ENCODE measurements at regions not wholly inside any gene's neighbourhood (a gene's known extent, or its start where the extent isn't known, plus 50 kb on each side); places are given as distances from the start of the nearest gene placed in this dataset.
"Not testable (repeated sequence)": the region's sequence is repeated elsewhere in the genome, so short reads cannot be mapped to it uniquely, and the experiment has no call there.

DNA sequence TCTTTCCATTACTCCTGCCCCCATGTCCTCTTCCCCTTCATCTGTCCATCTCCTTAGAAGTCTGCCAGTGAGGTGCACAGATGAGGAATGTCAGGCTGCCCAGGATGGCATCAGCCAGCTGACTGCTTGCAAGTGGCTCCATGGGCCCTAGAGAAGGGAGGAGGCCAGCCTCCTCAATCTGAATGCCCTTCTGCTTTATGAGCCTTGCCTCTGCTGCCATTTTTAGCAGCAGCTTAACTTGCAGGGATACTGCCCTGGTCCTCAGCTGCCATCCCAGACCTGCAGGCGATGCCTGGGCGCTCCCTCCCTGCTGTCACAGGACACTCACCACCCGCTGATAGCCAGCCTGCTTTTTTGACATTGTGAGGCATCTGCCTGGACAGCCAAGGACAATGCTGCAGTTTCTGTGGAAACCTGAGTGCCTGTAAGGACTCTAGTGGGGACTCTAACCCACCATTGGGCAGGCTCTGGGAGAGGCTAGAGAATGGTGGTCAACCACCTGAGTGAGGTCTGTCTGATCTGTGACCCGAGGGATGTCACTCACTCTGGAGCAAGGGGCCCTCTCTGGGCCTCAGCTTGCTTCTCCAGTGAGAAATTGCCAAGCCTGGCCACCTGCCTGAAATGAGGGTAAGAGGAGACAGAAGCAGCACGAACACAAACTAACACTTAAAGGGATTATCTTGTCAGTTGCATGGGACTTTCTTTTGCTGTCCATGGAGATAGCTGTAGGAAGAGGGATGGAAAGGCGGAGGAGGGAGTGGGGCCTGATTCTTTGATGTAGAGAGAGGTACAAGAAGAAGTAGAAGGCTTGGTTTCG, 185.0 kb downstream of the MIS18A start:
- no peak for DNase-seq (ENCODE audit: low spot score)

GRCh38 chr21:32090956-32091355, 187.9 kb downstream of the MIS18A start:
- DNase-seq (ENCODE audit: low spot score) = no peak

DNA sequence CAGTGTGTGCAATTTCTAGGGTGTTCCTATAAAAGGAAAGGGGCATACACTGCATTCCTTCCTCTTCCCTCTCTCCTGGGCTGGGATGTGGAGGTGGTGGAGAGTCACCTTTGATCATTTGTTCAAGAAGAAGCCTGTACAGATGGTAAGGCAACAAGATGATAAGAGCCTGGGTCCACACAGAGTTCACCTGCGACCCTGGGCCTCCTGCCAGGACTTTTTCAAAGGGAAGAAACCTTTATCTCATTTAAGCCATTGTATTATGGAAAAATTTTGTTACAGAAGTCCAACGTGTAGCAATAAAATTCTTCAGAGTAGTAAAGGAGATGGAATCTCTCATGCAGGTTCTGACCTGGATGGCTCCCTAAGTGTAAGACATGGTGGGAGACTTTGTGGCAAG, 189.1 kb downstream of the MIS18A start:
- DNase-seq (ENCODE audit: low spot score) = no peak

- no peak for DNase-seq (ENCODE audit: low spot score)
These were observed 190.4 kb downstream of the MIS18A start for GRCh38 chr21:32088471-32088870.

DNA sequence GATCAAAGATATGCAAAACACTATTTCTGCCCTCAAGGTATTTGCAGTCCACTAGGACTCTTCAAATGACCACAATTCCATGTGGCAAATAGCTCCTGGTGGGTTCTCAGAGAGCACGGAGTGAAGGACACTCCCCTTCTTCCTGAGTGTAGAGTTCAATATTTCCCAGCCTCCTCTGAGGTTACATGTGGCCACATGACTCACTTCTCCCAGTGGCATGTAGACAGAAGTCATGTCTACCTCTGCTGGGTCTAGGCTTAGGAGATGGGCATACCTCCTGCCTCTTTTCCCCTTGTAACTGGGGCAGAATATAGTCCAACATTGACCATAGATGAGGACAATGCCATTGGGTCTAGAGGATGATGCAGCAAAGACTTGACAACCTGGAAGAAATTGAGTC, 191.4 kb downstream of the MIS18A start:
- no peak for DNase-seq (ENCODE audit: low spot score)

DNA sequence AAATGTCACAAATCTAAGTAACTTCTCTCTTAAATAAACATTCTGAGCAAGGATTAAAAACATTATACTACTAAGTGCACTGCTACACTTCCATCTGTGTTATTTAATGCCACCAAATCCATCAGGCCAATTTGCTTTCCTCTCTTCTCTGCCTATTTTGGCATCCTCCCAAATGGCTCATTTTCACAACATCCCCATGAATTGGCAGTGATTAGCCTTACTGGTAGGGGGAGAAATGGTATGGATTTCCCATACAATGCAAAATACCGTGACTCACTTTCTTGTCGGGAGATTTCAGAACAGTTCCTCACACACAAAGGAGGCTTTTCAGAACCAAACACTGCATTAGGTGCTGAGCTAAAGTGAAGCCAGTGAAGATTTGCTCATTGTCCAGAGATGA, 195.7 kb downstream of the MIS18A start:
- no peak for DNase-seq (ENCODE audit: low spot score)

DNA sequence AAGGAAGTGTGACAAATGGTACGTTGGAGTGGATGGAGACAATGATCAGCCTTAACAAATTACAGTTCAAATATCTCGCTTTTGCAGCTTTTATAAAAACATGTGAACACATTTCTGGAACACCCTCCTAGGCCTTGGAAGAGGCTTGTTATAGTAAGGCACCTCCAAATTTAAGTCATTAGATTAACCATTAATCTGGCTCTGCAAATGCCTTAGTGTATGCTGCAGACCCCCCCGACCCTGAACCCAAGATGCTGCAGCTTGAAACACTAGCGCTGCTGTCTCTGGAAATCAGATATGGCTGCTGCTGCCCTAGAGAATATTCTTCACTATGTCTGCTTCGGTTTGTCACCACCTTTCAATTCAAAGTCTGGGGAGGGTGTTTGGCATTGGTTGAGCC, 196.4 kb downstream of the MIS18A start:
- no peak for DNase-seq (ENCODE audit: low spot score)

DNA sequence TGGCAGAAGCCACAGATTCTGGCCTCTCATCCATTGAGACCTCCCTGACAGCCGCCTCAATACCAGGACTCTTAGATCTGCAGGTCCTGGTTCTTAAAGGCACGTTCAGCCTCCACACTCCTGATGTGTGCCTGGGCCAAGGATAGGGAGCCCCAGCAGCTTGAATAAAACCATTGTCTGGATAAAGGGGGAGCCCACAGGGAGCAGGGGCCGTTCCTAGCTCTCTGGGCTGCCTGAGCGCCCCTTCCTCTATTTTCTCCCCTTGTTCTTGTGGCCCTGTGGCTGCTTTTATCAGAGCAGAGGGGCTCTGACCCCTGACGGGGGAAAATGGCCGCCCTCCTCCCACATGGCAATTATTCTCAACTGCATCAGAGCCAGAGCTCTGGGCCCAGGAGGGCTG, 200.8 kb downstream of the HUNK start:
- no peak for DNase-seq (ENCODE audit: low spot score)

DNA sequence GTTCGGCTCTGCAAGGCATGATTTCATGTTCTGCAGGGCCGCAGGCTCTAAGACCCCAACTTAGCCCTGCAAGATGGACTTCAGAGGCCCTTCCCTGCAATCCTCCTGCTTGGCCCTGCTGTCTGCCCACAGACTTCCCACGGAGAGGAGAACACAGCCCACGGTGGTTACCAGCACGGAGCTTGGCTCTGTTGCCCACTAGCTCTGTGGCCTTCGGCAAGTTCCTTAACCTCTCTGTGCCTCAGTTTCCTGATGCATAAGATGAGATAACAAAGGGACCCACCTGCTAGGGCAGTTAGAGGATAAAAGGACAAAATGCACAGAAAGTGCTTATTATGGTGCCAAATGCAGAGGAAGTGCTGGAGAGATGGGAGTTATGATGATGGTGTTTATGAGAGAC, 200.4 kb downstream of the HUNK start:
- DNase-seq (ENCODE audit: low spot score) = no peak

DNA sequence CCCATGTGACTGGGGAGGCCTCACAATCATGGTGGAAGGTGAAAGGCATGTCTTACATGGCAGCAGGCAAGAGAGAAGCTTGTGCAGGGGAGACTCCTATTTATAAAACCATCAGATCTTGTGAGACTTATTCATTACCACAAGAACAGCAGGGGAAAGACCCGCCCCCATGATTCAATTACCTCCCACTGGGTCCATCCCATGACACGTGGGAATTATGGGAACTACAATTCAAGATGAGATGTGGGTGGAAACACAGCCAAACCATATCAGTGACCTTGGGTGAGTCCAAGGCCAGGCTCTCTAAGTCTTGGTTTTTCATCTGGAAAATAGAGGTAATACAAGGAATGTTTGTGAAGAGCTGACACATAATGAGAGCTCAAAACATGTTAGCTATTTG, 198.8 kb downstream of the HUNK start:
- DNase-seq (ENCODE audit: low spot score) = not testable (repeated sequence)

DNA sequence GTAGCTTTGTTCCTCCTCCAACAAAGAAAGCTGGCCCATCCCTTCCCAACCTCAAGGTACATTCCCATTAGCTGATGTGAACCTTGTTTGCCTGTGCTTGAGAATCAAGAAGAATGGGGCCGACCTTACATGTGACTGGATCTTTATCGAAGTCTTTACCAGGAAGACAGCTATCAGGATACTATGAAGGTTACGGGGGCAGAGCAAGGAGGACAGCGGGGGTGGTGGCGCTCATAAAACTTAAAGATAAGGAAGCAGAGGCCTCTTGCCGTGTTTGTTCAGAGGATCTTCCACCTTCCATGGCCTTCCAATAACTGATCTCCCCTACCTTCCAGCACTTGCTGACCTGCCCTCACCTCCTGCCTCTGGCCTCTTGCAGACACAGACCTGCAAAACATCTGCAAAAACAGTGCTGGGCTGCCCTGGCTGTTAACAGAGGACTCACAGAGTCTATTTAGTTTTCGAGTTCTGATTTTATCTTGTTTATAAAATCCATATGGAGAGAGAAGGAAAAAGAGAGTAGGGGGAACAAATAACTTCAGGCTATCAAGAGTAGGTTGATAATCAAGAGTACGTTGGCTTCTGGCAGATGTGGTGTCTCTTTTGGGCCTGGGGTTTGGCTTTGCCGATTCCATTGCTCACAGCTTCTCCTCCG, 198.0 kb downstream of the HUNK start:
- DNase-seq (ENCODE audit: low spot score) = no peak

DNA sequence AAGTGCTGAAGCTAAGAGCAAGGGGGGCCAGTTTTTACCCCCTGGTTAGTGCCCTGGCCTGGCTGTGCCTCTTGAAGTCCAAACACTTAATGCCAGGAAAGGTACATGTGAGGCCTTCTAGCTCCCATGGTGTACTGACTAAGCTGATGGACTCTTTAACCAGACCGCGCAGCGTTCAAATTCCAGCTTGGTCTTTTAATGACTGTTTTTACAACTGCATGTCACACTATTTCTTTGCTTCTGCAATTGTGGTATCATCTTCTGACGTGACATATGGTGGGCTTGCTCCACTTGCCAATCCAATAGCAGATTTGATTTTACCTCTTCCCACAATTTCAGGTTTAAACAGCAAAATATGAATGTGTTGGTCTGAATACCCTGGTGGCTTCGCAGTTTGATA, 197.3 kb downstream of the HUNK start:
- DNase-seq (ENCODE audit: low spot score) = no peak

DNA sequence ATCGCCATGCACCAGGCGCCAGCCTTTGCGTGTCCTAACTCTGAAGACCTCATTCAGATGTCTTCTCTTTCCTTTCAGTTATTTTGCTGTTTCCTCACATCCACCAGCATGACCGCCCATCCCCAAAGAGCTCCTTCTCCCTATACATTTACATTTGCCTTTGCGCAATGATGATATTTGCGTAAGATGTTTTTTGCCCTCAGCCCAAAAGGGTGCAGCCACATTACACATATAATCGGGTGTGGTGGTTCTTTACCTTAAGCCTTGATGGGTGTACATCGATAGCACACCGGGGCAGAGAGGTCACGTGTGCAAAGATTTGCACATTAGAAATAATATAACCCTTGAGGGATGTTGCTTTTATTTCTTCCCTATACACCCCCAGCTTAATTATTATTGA, 192.8 kb downstream of the HUNK start:
- DNase-seq (ENCODE audit: low spot score) = no peak

DNA sequence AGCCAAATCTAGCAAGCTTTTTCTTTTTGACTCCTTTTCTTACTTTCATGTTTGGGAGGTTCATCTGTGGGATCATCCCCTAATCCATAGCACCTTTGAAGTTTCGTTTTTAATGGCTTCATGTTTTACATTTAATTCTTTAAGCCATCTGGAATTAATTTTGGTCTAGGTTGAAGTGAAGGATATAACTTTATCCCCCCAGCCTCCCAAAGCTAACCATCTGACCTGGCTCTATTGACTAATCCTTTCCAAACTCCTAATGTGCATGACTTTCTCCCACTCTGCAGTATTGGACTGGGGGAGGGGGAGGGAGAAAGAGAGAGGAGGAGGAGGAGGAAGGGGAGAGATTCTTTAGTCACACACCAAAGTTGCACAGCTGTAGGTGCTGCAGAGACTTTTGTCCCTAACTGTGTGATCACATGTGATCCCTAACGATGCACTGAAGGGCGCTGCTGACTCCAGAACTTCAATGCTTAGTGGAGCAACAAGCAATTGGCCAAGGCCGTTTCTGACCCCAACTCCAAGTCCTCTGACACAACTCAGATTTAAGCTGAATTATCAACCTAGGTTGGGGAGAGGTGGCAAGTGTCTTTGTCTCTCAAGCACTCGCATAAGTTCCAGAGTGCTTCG, 191.6 kb downstream of the HUNK start:
- no peak for DNase-seq (ENCODE audit: low spot score)

DNA sequence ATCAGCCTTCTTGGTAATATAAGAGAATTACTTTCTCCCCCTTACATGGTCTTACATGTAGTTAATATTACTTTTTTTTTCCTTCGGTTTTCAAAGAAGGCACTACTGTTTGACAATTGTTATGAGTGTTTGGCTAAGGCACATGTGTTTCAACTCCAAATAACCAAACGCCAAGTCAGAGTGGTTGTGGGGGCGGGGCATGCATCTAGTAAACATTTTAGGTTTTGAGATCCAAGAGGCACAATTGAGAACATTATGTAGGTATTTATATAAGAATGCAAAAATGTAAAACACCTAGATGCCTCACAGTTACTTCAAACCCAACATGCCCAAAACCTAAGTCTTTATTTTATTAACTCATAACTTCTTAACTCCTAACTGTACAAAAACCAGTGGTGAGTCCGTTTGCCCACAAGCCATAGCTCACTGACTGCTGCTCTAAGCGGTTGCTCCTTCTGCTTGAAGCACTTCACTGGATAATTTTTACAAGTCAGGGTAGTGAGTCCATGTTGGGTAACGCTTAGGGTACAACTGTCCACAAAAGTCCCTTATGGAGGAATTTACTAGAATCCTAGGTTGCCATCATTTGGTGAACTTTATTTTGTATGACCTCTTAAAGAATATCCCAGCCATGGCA, 189.9 kb downstream of the HUNK start:
- no peak for DNase-seq (ENCODE audit: low spot score)

GRCh38 chr21:32061729-32062128, 188.9 kb downstream of the HUNK start:
- DNase-seq (ENCODE audit: low spot score) = no peak

DNA sequence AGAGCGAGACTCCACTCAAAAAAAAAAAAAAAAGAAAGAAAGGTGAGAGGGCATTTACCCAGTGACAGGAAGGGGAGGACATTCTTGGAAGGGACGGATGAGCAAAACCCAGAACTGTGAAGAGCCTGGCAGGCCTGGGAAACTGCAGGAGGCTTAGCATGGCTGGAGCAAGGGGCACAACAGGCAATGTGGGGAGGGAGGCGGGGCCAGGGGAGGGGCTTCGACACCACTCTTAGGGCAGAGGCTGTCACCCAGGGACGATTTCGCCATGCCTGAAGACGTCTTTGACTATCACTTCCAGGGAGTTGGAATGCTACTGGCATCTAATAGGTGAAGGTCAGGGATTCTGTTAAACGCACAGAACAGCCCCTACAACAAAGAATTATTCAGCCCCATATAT, 184.0 kb downstream of the HUNK start:
- DNase-seq (ENCODE audit: low spot score) = no peak

GRCh38 chr21:32055305-32055704, 182.5 kb downstream of the HUNK start:
- DNase-seq (ENCODE audit: low spot score) = no peak
